ENCODE measurements at regions not wholly inside any gene's neighbourhood (a gene's known extent, or its start where the extent isn't known, plus 50 kb on each side); places are given as distances from the start of the nearest gene placed in this dataset.
"Not testable (repeated sequence)": the region's sequence is repeated elsewhere in the genome, so short reads cannot be mapped to it uniquely, and the experiment has no call there.

DNA sequence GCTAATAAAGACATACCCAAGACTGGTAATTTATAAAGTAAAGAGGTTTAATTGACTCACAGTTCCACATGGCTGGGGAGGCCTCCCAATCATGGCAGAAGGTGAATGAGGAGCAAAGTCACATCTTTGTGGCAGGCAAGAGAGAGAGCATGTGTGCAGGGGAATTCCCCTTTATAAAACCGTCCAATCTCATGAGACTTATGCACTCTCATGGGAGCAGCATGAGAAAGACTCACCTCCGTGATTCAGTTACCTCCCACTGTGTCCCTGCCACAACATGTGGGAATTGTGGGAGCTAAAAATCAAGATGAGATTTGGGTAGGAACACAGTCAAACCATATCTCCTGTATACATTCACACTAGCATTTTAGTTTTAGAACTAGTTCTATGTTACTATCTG, 101.7 kb upstream of the NIPA1 start:
- 97% methylated on average over 2 of the region's 2 CpGs; no CpG with 5 or more reads in 1 of the 2 experiments for WGBS, 2 experiments (ENCODE audit: extremely low coverage in 1 of 2, insufficient coverage in 1 of 2, insufficient read length in 1 of 2, insufficient replicate concordance in 2 of 2, low coverage in 1 of 2, low lambda C conversion rate in 2 of 2, missing lambda C conversion rate in 1 of 2)

DNA sequence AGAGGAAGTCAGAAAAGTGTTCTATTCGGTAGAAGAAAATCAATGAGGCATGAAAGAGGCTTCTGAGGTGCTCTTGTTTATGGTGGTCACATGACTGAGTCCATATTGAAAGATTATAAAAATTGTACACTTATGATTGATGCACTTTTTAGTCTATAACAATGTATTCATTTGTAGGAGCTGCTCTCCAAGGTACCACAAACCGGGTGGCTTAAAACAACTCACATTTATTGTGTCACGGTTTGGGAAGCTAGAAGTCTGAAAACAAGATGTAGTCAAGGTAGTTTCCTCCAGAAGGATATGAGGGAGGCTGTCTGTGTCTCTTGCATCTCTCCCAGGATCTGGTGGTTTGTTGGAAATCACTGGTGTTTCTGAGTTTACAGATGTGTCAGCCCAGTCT, 86.6 kb upstream of the NIPA1 start:
- FAIRE-seq; H2AK5ac ChIP-seq (ENCODE audit: low read depth, low read length); CTCF ChIA-PET (ENCODE audit: partially characterized antibody); H3K4me1 ChIP-seq (replicated peaks in 1 of 4; ENCODE audit: control insufficient read depth in 3 of 4, insufficient read depth in 4 of 4, low read length in 3 of 4); H3K36me3 ChIP-seq (ENCODE audit: control insufficient read depth in 2 of 4, insufficient read depth in 4 of 4, low read length in 3 of 4); H4K91ac ChIP-seq (replicated peaks; ENCODE audit: insufficient read length, low read length); H3K4me3 ChIP-seq (ENCODE audit: extremely low read depth in 1 of 4, insufficient read depth in 2 of 4, low read depth in 3 of 4, low read length in 4 of 4); H3K18ac ChIP-seq (ENCODE audit: extremely low read depth, low read length); H3K4me2 ChIP-seq (ENCODE audit: insufficient read depth in 1 of 2, low read depth in 2 of 2, low read length in 2 of 2); H3K27me3 ChIP-seq (replicated peaks in 1 of 4; ENCODE audit: control insufficient read depth in 3 of 4, extremely low read depth in 1 of 4, insufficient read depth in 3 of 4, low read length in 3 of 4); H3K9ac ChIP-seq (replicated peaks in 1 of 4; ENCODE audit: extremely low read depth in 1 of 4, low read depth in 3 of 4, low read length in 3 of 4); H3K79me2 ChIP-seq (ENCODE audit: control insufficient read depth in 1 of 2, insufficient read depth in 2 of 2, low read length in 2 of 2); DNase-seq (ENCODE audit: low read depth in 1 of 2, low spot score in 2 of 2); H2BK15ac ChIP-seq (ENCODE audit: low read length); H3K4ac ChIP-seq (replicated peaks; ENCODE audit: insufficient read length, low read depth, low read length); H2BK12ac ChIP-seq (ENCODE audit: low read depth, low read length); H3K79me1 ChIP-seq (ENCODE audit: low read depth, low read length); H3K23ac ChIP-seq (ENCODE audit: insufficient read length); H3K9me3 ChIP-seq (ENCODE audit: insufficient read depth in 2 of 2, low read depth in 1 of 2, low read length in 1 of 2); H2BK20ac ChIP-seq (ENCODE audit: low read length); H3K27ac ChIP-seq (ENCODE audit: low read depth, low read length); H3K56ac ChIP-seq (replicated peaks; ENCODE audit: insufficient read length, low read depth, low read length); H4K8ac ChIP-seq (ENCODE audit: extremely low read depth, insufficient read depth, low read length); H3K14ac ChIP-seq (ENCODE audit: insufficient read length); H4K5ac ChIP-seq (ENCODE audit: insufficient read length, low read depth, low read length); H3K23me2 ChIP-seq (ENCODE audit: low read depth, low read length); H2BK5ac ChIP-seq (ENCODE audit: low read depth, low read length); H4K20me1 ChIP-seq (replicated peaks in 1 of 2; ENCODE audit: control insufficient read depth in 1 of 2, insufficient read depth in 2 of 2, low read length in 2 of 2); H2BK120ac ChIP-seq (replicated peaks; ENCODE audit: low read depth, low read length); POLR2A ChIA-PET (ENCODE audit: partially characterized antibody); H2AFZ ChIP-seq (ENCODE audit: low read length): not testable (repeated sequence)
- WGBS, 2 experiments (ENCODE audit: extremely low coverage in 1 of 2, insufficient coverage in 1 of 2, insufficient read length in 1 of 2, insufficient replicate concordance in 2 of 2, low coverage in 1 of 2, low lambda C conversion rate in 2 of 2, missing lambda C conversion rate in 1 of 2), result 87% methylated on average over 3 of the region's 3 CpGs; no CpG with 5 or more reads in 1 of the 2 experiments

More for the DNA sequence above, 101.7 kb upstream of the NIPA1 start:
- H3K9me3 ChIP-seq (ENCODE audit: insufficient read depth in 2 of 2, low read depth in 1 of 2, low read length in 1 of 2); DNase-seq (ENCODE audit: low read depth in 1 of 2, low spot score in 2 of 2); H3K23me2 ChIP-seq (ENCODE audit: low read depth, low read length); H2BK5ac ChIP-seq (ENCODE audit: low read depth, low read length); H3K27ac ChIP-seq (ENCODE audit: low read depth, low read length); H3K56ac ChIP-seq (replicated peaks; ENCODE audit: insufficient read length, low read depth, low read length); H2BK12ac ChIP-seq (ENCODE audit: low read depth, low read length); H3K36me3 ChIP-seq (ENCODE audit: control insufficient read depth in 2 of 4, insufficient read depth in 4 of 4, low read length in 3 of 4); H3K4me1 ChIP-seq (replicated peaks in 1 of 4; ENCODE audit: control insufficient read depth in 3 of 4, insufficient read depth in 4 of 4, low read length in 3 of 4); H3K79me2 ChIP-seq (ENCODE audit: control insufficient read depth in 1 of 2, insufficient read depth in 2 of 2, low read length in 2 of 2); H3K9ac ChIP-seq (replicated peaks in 1 of 4; ENCODE audit: extremely low read depth in 1 of 4, low read depth in 3 of 4, low read length in 3 of 4); H4K91ac ChIP-seq (replicated peaks; ENCODE audit: insufficient read length, low read length); FAIRE-seq; CTCF ChIA-PET (ENCODE audit: partially characterized antibody); H3K4ac ChIP-seq (replicated peaks; ENCODE audit: insufficient read length, low read depth, low read length); H3K27me3 ChIP-seq (replicated peaks in 1 of 4; ENCODE audit: control insufficient read depth in 3 of 4, extremely low read depth in 1 of 4, insufficient read depth in 3 of 4, low read length in 3 of 4); H3K23ac ChIP-seq (ENCODE audit: insufficient read length); H2AK5ac ChIP-seq (ENCODE audit: low read depth, low read length); H3K4me2 ChIP-seq (ENCODE audit: insufficient read depth in 1 of 2, low read depth in 2 of 2, low read length in 2 of 2); H2AFZ ChIP-seq (ENCODE audit: low read length); H4K8ac ChIP-seq (ENCODE audit: extremely low read depth, insufficient read depth, low read length); H3K14ac ChIP-seq (ENCODE audit: insufficient read length); POLR2A ChIA-PET (ENCODE audit: partially characterized antibody); H4K5ac ChIP-seq (ENCODE audit: insufficient read length, low read depth, low read length); H2BK15ac ChIP-seq (ENCODE audit: low read length); H4K20me1 ChIP-seq (replicated peaks in 1 of 2; ENCODE audit: control insufficient read depth in 1 of 2, insufficient read depth in 2 of 2, low read length in 2 of 2); H2BK120ac ChIP-seq (replicated peaks; ENCODE audit: low read depth, low read length); H3K18ac ChIP-seq (ENCODE audit: extremely low read depth, low read length); H3K79me1 ChIP-seq (ENCODE audit: low read depth, low read length); H3K4me3 ChIP-seq (ENCODE audit: extremely low read depth in 1 of 4, insufficient read depth in 2 of 4, low read depth in 3 of 4, low read length in 4 of 4); H2BK20ac ChIP-seq (ENCODE audit: low read length): not testable (repeated sequence)

Data from H1 (cell line).